Bronchial epithelial cell (primary cell): ENCODE measurements at regions not wholly inside any gene's neighbourhood (a gene's known extent, or its start where the extent isn't known, plus 50 kb on each side); places are given as distances from the start of the nearest gene placed in this dataset.

ENCODE experiments used
- DNase-seq: peaks from one replicate; pipeline ENCODE4 v3.0.0-alpha.2; 2010; ENCODE audit warnings: low read depth
- FAIRE-seq: peaks from 2 replicates; lab custom pipeline; 2011; peaks lifted over from hg19 to GRCh38; lab: Jason Lieb, UNC
- H3K27me3 ChIP-seq: 2 replicates; pipeline ENCODE4 v1.5.1; 2011; ENCODE audit warnings: low read length; ENCODE audit not compliant: control insufficient read depth, insufficient read depth
- H3K36me3 ChIP-seq: 2 replicates; pipeline ENCODE4 v1.5.1; 2011; ENCODE audit warnings: low read length; ENCODE audit not compliant: control insufficient read depth, insufficient read depth
- H3K4me3 ChIP-seq: 2 replicates; pipeline ENCODE4 v1.5.1; 2011; ENCODE audit warnings: mild to moderate bottlenecking, low read depth, low read length, control low read depth
- CTCF ChIP-seq: IDR thresholded peaks from 2 replicates; pipeline ENCODE4 v1.5.1; 2011; ENCODE audit warnings: mild to moderate bottlenecking, moderate library complexity, low read length, control low read depth, inconsistent platforms; ENCODE audit not compliant: insufficient read depth, severe bottlenecking

DNA sequence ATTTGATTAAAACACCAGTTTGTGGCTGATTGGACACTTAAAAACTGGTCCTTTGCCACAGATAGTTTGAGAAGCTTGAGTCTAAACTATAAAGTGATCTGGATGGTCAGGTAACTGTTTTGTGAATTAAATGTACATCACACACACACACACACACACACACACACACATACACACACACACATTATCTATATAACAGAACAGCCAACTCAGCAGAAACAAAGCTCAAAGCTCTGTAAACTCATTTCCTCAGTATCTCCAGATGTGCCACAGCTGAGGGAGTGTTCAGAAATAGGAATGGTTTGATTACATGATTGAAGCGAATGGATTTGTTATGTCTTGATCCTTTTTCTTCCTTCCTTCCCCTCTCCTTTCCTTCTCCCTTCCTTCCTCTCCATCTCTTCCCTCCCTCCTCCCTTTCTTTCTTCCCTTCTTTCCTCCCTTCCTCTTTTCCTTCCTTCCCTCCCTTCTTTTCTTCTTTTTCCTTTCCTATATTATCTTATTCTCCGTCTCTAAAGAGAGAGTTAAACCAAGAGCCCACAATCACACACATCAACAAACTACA lies 100.3 kb downstream of the LLPH start:
- no peak for TF ChIP-seq CTCF
- H3K4me3 ChIP-seq: no peak overlapping the region
- no peak for FAIRE-seq
- no peaks in the 10 kb centered on the region for H3K27me3 ChIP-seq
- no peaks in the 10 kb centered on the region for H3K36me3 ChIP-seq
- no peak for DNase-seq

GRCh38 chr12:66028390-66028789 lies 102.2 kb downstream of the LLPH start:
- no peak for TF ChIP-seq CTCF
- Histone ChIP-seq H3K4me3 (no peak overlapping the region), H3K27me3 (no peaks in the 10 kb centered on the region), H3K36me3 (no peaks in the 10 kb centered on the region)
- DNase-seq (no peak), FAIRE-seq (no peak)

DNA sequence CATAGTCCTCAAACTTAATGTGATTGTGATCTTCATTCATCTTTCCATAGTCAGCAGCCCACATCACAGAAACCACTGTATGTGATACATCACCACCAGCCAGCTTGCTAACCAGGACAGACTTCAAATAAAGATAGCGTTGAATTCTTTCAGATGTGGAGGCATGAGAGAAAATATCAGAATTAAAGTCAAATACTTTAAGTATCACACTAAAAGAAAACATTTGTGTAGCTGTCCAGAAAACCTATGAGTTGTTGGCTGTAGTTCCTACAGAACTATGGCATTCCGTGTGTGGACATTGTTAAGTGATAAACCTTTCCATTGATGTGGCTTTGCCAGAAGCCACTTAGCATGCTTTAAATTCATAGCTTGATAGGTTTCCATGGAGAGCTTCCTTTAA lies 105.1 kb downstream of the LLPH start:
- TF ChIP-seq CTCF: no peak
- no peak for FAIRE-seq
- no peaks in the 10 kb centered on the region for H3K27me3 ChIP-seq
- no peaks in the 10 kb centered on the region for H3K36me3 ChIP-seq
- no peak for DNase-seq
- H3K4me3 ChIP-seq: no peak overlapping the region

- H3K36me3 ChIP-seq: no peaks in the 10 kb centered on the region
- TF ChIP-seq CTCF: no peak
- FAIRE-seq (no peak), DNase-seq (no peak)
- H3K4me3 ChIP-seq: no peak overlapping the region
- H3K27me3 ChIP-seq: no peaks in the 10 kb centered on the region
Measured at GRCh38 chr12:66024949-66025348, 105.6 kb downstream of the LLPH start.

- Histone ChIP-seq H3K4me3 (no peak overlapping the region), H3K27me3 (no peaks in the 10 kb centered on the region), H3K36me3 (no peaks in the 10 kb centered on the region)
- no peak for TF ChIP-seq CTCF
- DNase-seq (no peak), FAIRE-seq (no peak)
Measured at GRCh38 chr12:66020481-66020880, 110.1 kb downstream of the LLPH start.

- Histone ChIP-seq H3K36me3 (no peaks in the 10 kb centered on the region), H3K4me3 (no peak overlapping the region), H3K27me3 (no peaks in the 10 kb centered on the region)
- FAIRE-seq (no peak), DNase-seq (no peak)
- TF ChIP-seq CTCF: no peak
Measured at GRCh38 chr12:66017736-66018135, 112.8 kb downstream of the LLPH start.
